Vagina (tissue), 2 donors: ENCODE measurements at regions not wholly inside any gene's neighbourhood (a gene's known extent, or its start where the extent isn't known, plus 50 kb on each side); places are given as distances from the start of the nearest gene placed in this dataset.
A peak's percentile ranks its signal among the peaks of the same experiment; 100 is the strongest.

ENCODE experiments used
- DNase-seq, 2 donors: peaks; one replicate each; pipeline ENCODE4 v3.0.0-alpha.2; 2017; ENCODE audit errors: extremely low spot score in 2 of 2
- H3K27ac ChIP-seq: fragments of 200-600 bp; sonication (generic); one replicate; pipeline ENCODE4 v1.5.1; 2019
- H3K27me3 ChIP-seq: fragments of 200-600 bp; sonication (generic); one replicate; pipeline ENCODE4 v1.5.1; 2019
- H3K36me3 ChIP-seq, 2 donors: fragments of 200-600 bp; sonication (generic); one replicate each; pipeline ENCODE4 v1.5.1; 2017 to 2019
- H3K4me1 ChIP-seq: fragments of 200-600 bp; sonication (generic); one replicate; pipeline ENCODE4 v1.5.1; 2019
- H3K4me3 ChIP-seq, 2 donors: fragments of 200-600 bp; sonication (generic); 1 replicate in 1 of 2; 2 replicates in 1 of 2; pipeline ENCODE4 v1.5.1; 2016 to 2019
- H3K9me3 ChIP-seq: fragments of 200-600 bp; sonication (generic); one replicate; pipeline ENCODE4 v1.5.1; 2019
- CTCF ChIP-seq, 3 experiments: fragments of 450-650 bp in 2 of 3; fragments of 200-600 bp in 1 of 3; sonication (generic) in 1 of 3; IDR thresholded peaks; one replicate each; pipeline ENCODE4 v1.5.1; 2017 to 2019; ENCODE audit warnings: antibody characterized with exemption in 3 of 3, mild to moderate bottlenecking in 2 of 3, moderate library complexity in 2 of 3
- POLR2A ChIP-seq, 2 donors: fragments of 450-650 bp; IDR thresholded peaks; one replicate each; pipeline ENCODE4 v1.6.1; 2017; ENCODE audit warnings: antibody characterized with exemption in 2 of 2, mild to moderate bottlenecking in 2 of 2, moderate library complexity in 2 of 2
- POLR2AphosphoS5 ChIP-seq, 2 donors: sonication (generic); formaldehyde crosslinking; IDR thresholded peaks; one replicate each; pipeline ENCODE4 v1.9.0; 2017; ENCODE audit warnings: antibody characterized with exemption in 2 of 2, mild to moderate bottlenecking in 2 of 2, low read depth in 1 of 2; ENCODE audit not compliant: insufficient read depth in 1 of 2
- intact Hi-C: fragments of 100-400 bp; cut with DNase I; formaldehyde crosslinking; loops from one replicate; pipeline ENCODE4 v1.15.1; 2023

GRCh38 chr2:15840148-15840547 lies 100.2 kb upstream of the MYCN start:
- Histone ChIP-seq H3K9me3 (no peaks in the 10 kb centered on the region), H3K27ac (no peak overlapping the region), H3K4me1 (no peaks in the 10 kb centered on the region), H3K27me3 (no peaks in the 10 kb centered on the region), H3K4me3 (no peak overlapping the region), H3K36me3 (no peaks in the 10 kb centered on the region)
- peak in 1 of 2 donors; percentile 76 for DNase-seq
- TF ChIP-seq POLR2AphosphoS5 (IDR thresholded peaks at IDR 0.05; ENCODE audit: insufficient read depth in 1 of 2, low read depth in 1 of 2) = no peak
- no peak for TF ChIP-seq POLR2A (IDR thresholded peaks at IDR 0.05)
- no peak for TF ChIP-seq CTCF (IDR thresholded peaks at IDR 0.05)
- intact Hi-C loops = no loop called here

GRCh38 chr2:15840969-15841368 lies 99.4 kb upstream of the MYCN start:
- Histone ChIP-seq H3K4me3 (no peak overlapping the region), H3K9me3 (no peaks in the 10 kb centered on the region), H3K36me3 (no peaks in the 10 kb centered on the region), H3K4me1 (no peaks in the 10 kb centered on the region), H3K27ac (no peak overlapping the region), H3K27me3 (no peaks in the 10 kb centered on the region)
- intact Hi-C loops = no loop called here
- DNase-seq = peak in 1 of 2 donors; percentile 79
- TF ChIP-seq CTCF (IDR thresholded peaks at IDR 0.05) = no peak
- TF ChIP-seq POLR2A (IDR thresholded peaks at IDR 0.05) = no peak
- no peak for TF ChIP-seq POLR2AphosphoS5 (IDR thresholded peaks at IDR 0.05; ENCODE audit: insufficient read depth in 1 of 2, low read depth in 1 of 2)

GRCh38 chr2:15841776-15842560 lies 98.4 kb upstream of the MYCN start:
- H3K27me3 ChIP-seq = no peaks in the 10 kb centered on the region
- no peak overlapping the region for H3K27ac ChIP-seq
- H3K4me1 ChIP-seq = no peaks in the 10 kb centered on the region
- intact Hi-C loops = no loop called here
- peak in 1 of 2 donors; percentile 79 for DNase-seq
- no peaks in the 10 kb centered on the region for H3K36me3 ChIP-seq
- no peaks in the 10 kb centered on the region for H3K9me3 ChIP-seq
- H3K4me3 ChIP-seq = no peak overlapping the region
- TF ChIP-seq POLR2A (IDR thresholded peaks at IDR 0.05) (no peak), POLR2AphosphoS5 (IDR thresholded peaks at IDR 0.05; ENCODE audit: insufficient read depth in 1 of 2, low read depth in 1 of 2) (no peak), CTCF (IDR thresholded peaks at IDR 0.05) (no peak)

GRCh38 chr2:15842758-15843666 lies 97.3 kb upstream of the MYCN start:
- no peak overlapping the region for H3K27ac ChIP-seq
- no peaks in the 10 kb centered on the region for H3K4me1 ChIP-seq
- H3K9me3 ChIP-seq = no peaks in the 10 kb centered on the region
- H3K36me3 ChIP-seq = no peaks in the 10 kb centered on the region
- H3K4me3 ChIP-seq = no peak overlapping the region
- intact Hi-C loops = no loop called here
- no peaks in the 10 kb centered on the region for H3K27me3 ChIP-seq
- peak; percentile 79 to 82 for DNase-seq
- no peak for TF ChIP-seq POLR2A (IDR thresholded peaks at IDR 0.05)
- TF ChIP-seq POLR2AphosphoS5 (IDR thresholded peaks at IDR 0.05; ENCODE audit: insufficient read depth in 1 of 2, low read depth in 1 of 2) = no peak
- TF ChIP-seq CTCF (IDR thresholded peaks at IDR 0.05) = no peak
